A549 (cell line): ENCODE measurements at regions not wholly inside any gene's neighbourhood (a gene's known extent, or its start where the extent isn't known, plus 50 kb on each side); places are given as distances from the start of the nearest gene placed in this dataset.

ENCODE experiments used
- ATAC-seq, 2 experiments: fragments of 200-7000 bp in 1 of 2; fragments of >200 bp in 1 of 2; cut with Nextera tagmentation in 1 of 2; cut with Tn5 transposase in 1 of 2; 3 replicates each; pipeline versions ENCODE4 v1.8.0 to v1.9.1; 2018 to 2020; ENCODE audit warnings: mild to moderate bottlenecking in 1 of 2, moderate library complexity in 1 of 2
- CTCF ChIA-PET: fragments of 300-600 bp; sonication (Branson Sonifier 250); formaldehyde crosslinking; extraction: SDS; loops from one replicate; lab custom pipeline; 2021; ENCODE audit warnings: antibody characterized with exemption, inconsistent platforms; lab: Yijun Ruan, JAX
- POLR2A ChIA-PET: fragments of 350-600 bp; formaldehyde crosslinking; extraction: SDS; loops from one replicate; lab custom pipeline; 2021; ENCODE audit warnings: antibody characterized with exemption, inconsistent platforms; lab: Yijun Ruan, JAX
- DNase-seq, 2 experiments: peaks; one replicate each; pipeline versions ENCODE4 v3.0.0 to v3.0.0-alpha.2; 2011 to 2016; ENCODE audit warnings: low read depth in 1 of 2, low spot score in 1 of 2
- FAIRE-seq: peaks from 2 replicates; lab custom pipeline; 2011; peaks lifted over from hg19 to GRCh38; lab: Jason Lieb, UNC
- H3K27ac ChIP-seq, 2 experiments: fragments of >200 bp; sonication (Bioruptor Twin); formaldehyde crosslinking; 3 replicates each; pipeline ENCODE4 v1.5.1; 2016 to 2017
- H3K4me1 ChIP-seq: fragments of >200 bp; sonication (Bioruptor Twin); formaldehyde crosslinking; 3 replicates; pipeline ENCODE4 v1.6.1; 2016
- H3K4me2 ChIP-seq: fragments of >200 bp; sonication (Bioruptor Twin); formaldehyde crosslinking; 3 replicates; pipeline ENCODE4 v1.6.1; 2016
- H3K4me3 ChIP-seq: fragments of >200 bp; sonication (Bioruptor Twin); formaldehyde crosslinking; 3 replicates; pipeline ENCODE4 v1.5.1; 2016
- H3K9me3 ChIP-seq: fragments of >200 bp; sonication (Bioruptor Twin); formaldehyde crosslinking; 3 replicates; pipeline ENCODE4 v1.6.1; 2016
- CEBPB ChIP-seq, 2 experiments: fragments of >200 bp in 1 of 2; sonication (Bioruptor Twin) in 1 of 2; formaldehyde crosslinking in 1 of 2; IDR thresholded peaks; 2 replicates each; pipeline ENCODE4 v1.6.1; 2012 to 2016
- CHD2 ChIP-seq: fragments of 150-350 bp; IDR thresholded peaks from 2 replicates; pipeline ENCODE4 v1.6.1; 2014; ENCODE audit warnings: low read length; ENCODE audit not compliant: partially characterized antibody
- FOSB ChIP-seq: fragments of 250-450 bp; sonication (Bioruptor Pico); IDR thresholded peaks from 2 replicates; pipeline ENCODE4 v1.5.0; 2020; ENCODE audit warnings: mild to moderate bottlenecking, moderate library complexity
- HEYL ChIP-seq: fragments of 250-450 bp; sonication (Bioruptor Pico); IDR thresholded peaks from 2 replicates; pipeline ENCODE4 v1.8.0; 2021; ENCODE audit warnings: mild to moderate bottlenecking, moderate library complexity
- HOXB5 ChIP-seq: fragments of 250-450 bp; sonication (Bioruptor Pico); IDR thresholded peaks from 2 replicates; pipeline ENCODE4 v1.5.0; 2020; ENCODE audit warnings: mild to moderate bottlenecking, moderate library complexity
- JUNB ChIP-seq: fragments of >200 bp; sonication (Bioruptor Twin); formaldehyde crosslinking; IDR thresholded peaks from 2 replicates; pipeline ENCODE4 v1.6.1; 2016
- KDM5A ChIP-seq: fragments of 200-600 bp; sonication (generic); IDR thresholded peaks from 2 replicates; pipeline ENCODE4 v1.6.1; 2016; ENCODE audit warnings: antibody characterized with exemption, mild to moderate bottlenecking
- MAFK ChIP-seq: fragments of 450-650 bp; IDR thresholded peaks from 2 replicates; pipeline ENCODE4 v1.6.1; 2014; ENCODE audit not compliant: partially characterized antibody
- MAX ChIP-seq: IDR thresholded peaks from 2 replicates; pipeline ENCODE4 v1.6.1; 2012
- NFE2L2 ChIP-seq: fragments of 150-350 bp; conservative IDR thresholded peaks from 2 replicates; pipeline ENCODE4 v1.6.1; 2014; ENCODE audit warnings: low read length
- NPAS2 ChIP-seq: fragments of 250-450 bp; sonication (Bioruptor Pico); IDR thresholded peaks from 2 replicates; pipeline ENCODE4 v1.8.0; 2022; ENCODE audit warnings: mild to moderate bottlenecking, moderate library complexity, borderline replicate concordance
- PHF8 ChIP-seq: fragments of 200-600 bp; sonication (generic); IDR thresholded peaks from 2 replicates; pipeline ENCODE4 v1.6.1; 2016; ENCODE audit warnings: low read depth, mild to moderate bottlenecking, antibody characterized with exemption, moderate library complexity, borderline replicate concordance
- POLR2A ChIP-seq: IDR thresholded peaks from 2 replicates; pipeline ENCODE4 v1.6.1; 2012; ENCODE audit warnings: mild to moderate bottlenecking, low read length
- RNF2 ChIP-seq: fragments of 200-600 bp; sonication (generic); IDR thresholded peaks from 2 replicates; pipeline ENCODE4 v1.6.1; 2016; ENCODE audit warnings: low read depth, mild to moderate bottlenecking, antibody characterized with exemption, moderate library complexity, borderline replicate concordance
- SMC3 ChIP-seq: fragments of >200 bp; sonication (Bioruptor Twin); formaldehyde crosslinking; IDR thresholded peaks from 3 replicates; pipeline ENCODE4 v1.6.1; 2018; ENCODE audit warnings: inconsistent platforms
- SREBF2 ChIP-seq: fragments of 450-650 bp; IDR thresholded peaks from 2 replicates; pipeline ENCODE4 v1.6.1; 2014; ENCODE audit warnings: mild to moderate bottlenecking, moderate library complexity
- ZNF302 ChIP-seq: fragments of 250-450 bp; sonication (Bioruptor Pico); IDR thresholded peaks from 2 replicates; pipeline ENCODE4 v1.9.0; 2021; ENCODE audit warnings: inconsistent platforms, mild to moderate bottlenecking, moderate library complexity
- WGBS: methylation state at CpG from one replicate; pipeline ENCODE4 v1.1.6; 2017; ENCODE audit errors: missing lambda C conversion rate; 5-methylcytosine and 5-hydroxymethylcytosine counted together
- TF ChIP-seq, protein P1 (sequence below): fragments of 200-600 bp; sonication (generic); IDR thresholded peaks from 2 replicates; pipeline ENCODE4 v1.6.1; 2016; ENCODE audit warnings: antibody characterized with exemption, mild to moderate bottlenecking, moderate library complexity
- TF ChIP-seq, protein P2 (sequence below): fragments of 450-650 bp; IDR thresholded peaks from 2 replicates; pipeline ENCODE4 v1.6.1; 2014; ENCODE audit warnings: antibody characterized with exemption
- TF ChIP-seq, protein P3 (sequence below): fragments of >200 bp; sonication (Bioruptor Twin); formaldehyde crosslinking; IDR thresholded peaks from 2 replicates; pipeline ENCODE4 v1.6.1; 2016
- TF ChIP-seq, protein P4 (sequence below): fragments of 150-350 bp; IDR thresholded peaks from 2 replicates; pipeline ENCODE4 v1.6.1; 2014; ENCODE audit warnings: low read depth, mild to moderate bottlenecking, low read length
- TF ChIP-seq, protein P5 (sequence below): fragments of >200 bp; sonication (Bioruptor Twin); formaldehyde crosslinking; IDR thresholded peaks from 3 replicates; pipeline ENCODE4 v1.5.1; 2016

DNA sequence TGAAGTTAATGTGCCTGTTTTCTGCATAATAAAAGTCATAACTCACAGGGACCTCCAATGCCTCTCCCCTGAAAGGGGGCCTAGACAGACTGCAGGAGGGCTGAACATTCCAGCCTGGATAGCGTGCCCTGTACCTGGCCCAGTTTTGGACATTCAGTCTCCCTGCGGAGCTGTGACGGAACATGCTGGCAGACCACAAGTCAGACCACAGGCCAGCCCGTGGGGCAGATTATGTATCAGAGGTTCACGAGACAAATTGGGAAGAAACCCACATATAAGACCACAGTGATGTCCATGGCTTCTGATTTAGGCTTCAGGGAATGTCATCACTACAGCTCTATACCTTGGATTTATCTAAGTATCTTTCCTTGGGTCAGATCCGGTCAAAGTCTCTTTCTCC, 151.5 kb upstream of the POU3F1 start:
- TF ChIP-seq, protein P1, sequence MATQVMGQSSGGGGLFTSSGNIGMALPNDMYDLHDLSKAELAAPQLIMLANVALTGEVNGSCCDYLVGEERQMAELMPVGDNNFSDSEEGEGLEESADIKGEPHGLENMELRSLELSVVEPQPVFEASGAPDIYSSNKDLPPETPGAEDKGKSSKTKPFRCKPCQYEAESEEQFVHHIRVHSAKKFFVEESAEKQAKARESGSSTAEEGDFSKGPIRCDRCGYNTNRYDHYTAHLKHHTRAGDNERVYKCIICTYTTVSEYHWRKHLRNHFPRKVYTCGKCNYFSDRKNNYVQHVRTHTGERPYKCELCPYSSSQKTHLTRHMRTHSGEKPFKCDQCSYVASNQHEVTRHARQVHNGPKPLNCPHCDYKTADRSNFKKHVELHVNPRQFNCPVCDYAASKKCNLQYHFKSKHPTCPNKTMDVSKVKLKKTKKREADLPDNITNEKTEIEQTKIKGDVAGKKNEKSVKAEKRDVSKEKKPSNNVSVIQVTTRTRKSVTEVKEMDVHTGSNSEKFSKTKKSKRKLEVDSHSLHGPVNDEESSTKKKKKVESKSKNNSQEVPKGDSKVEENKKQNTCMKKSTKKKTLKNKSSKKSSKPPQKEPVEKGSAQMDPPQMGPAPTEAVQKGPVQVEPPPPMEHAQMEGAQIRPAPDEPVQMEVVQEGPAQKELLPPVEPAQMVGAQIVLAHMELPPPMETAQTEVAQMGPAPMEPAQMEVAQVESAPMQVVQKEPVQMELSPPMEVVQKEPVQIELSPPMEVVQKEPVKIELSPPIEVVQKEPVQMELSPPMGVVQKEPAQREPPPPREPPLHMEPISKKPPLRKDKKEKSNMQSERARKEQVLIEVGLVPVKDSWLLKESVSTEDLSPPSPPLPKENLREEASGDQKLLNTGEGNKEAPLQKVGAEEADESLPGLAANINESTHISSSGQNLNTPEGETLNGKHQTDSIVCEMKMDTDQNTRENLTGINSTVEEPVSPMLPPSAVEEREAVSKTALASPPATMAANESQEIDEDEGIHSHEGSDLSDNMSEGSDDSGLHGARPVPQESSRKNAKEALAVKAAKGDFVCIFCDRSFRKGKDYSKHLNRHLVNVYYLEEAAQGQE: no peak
- TF ChIP-seq CHD2 (no peak), HEYL (CRISPR knock-in tag) (no peak)
- TF ChIP-seq, protein P2, sequence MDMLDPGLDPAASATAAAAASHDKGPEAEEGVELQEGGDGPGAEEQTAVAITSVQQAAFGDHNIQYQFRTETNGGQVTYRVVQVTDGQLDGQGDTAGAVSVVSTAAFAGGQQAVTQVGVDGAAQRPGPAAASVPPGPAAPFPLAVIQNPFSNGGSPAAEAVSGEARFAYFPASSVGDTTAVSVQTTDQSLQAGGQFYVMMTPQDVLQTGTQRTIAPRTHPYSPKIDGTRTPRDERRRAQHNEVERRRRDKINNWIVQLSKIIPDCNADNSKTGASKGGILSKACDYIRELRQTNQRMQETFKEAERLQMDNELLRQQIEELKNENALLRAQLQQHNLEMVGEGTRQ: no peak
- H3K4me3 ChIP-seq: no peak overlapping the region
- POLR2A ChIA-PET: no interaction called here
- DNase-seq (no peak), FAIRE-seq (no peak), ATAC-seq (no peak)
- no peak overlapping the region for H3K4me2 ChIP-seq
- WGBS: 41% methylated on average over 6 of the region's 6 CpGs
- CTCF ChIA-PET: no interaction called here
- H3K27ac ChIP-seq: no peak overlapping the region
- no peaks in the 10 kb centered on the region for H3K9me3 ChIP-seq
- no peaks in the 10 kb centered on the region for H3K4me1 ChIP-seq

DNA sequence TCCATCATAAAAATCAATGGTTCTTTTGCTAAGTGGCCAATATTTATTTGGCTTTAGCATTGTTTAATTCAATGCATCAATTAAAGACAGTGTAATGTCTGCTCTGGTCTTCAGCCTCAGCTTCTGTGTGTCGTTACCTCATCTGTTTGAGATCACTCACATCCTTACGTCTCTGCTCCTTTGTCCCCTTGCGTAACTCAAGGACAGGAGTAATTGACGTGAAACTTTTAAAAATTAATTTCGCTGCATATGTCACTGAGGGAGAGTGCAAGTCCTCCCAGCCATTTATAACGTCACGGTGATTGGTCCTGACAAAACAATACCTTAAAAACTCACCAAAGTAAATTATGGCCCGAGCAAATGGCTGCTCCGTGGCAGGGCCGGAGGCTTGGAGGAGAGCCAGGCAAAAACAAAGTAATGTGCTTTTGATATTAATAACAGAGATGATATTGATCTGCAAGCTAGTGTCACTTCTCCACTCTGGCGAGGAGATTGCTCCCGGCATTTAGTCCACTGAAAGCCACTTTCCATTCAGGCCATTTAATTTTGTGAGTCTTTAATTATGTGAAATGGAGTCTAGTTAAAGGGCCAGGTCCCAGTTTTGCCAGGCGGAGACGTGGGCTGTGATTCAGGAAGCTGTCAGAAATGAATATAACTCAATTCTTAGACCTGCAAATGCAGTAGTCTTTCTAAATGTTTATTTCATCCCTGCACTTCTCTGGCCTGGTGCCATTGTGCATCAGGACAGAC, 150.9 kb upstream of the POU3F1 start:
- FAIRE-seq: no peak
- no peak for ATAC-seq

More for the DNA sequence above, 150.9 kb upstream of the POU3F1 start:
- no peak overlapping the region for H3K27ac ChIP-seq
- ChIA-PET POLR2A (no interaction called here), CTCF (interaction anchor here (0.6 kb wide), 1 partner anchor 480 kb away, joined by 4 read pairs; no protein-coding TSS in a partner anchor)
- TF ChIP-seq MAX: no peak
- no peak for TF ChIP-seq NFE2L2
- no peak for TF ChIP-seq MAFK
- TF ChIP-seq HOXB5 (CRISPR knock-in tag): no peak
- no peak for TF ChIP-seq RNF2
- no peak for TF ChIP-seq JUNB
- TF ChIP-seq SMC3: no peak
- TF ChIP-seq, protein P3, sequence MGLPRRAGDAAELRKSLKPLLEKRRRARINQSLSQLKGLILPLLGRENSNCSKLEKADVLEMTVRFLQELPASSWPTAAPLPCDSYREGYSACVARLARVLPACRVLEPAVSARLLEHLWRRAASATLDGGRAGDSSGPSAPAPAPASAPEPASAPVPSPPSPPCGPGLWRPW: no peak
- no peak for TF ChIP-seq NPAS2
- TF ChIP-seq, protein P4, sequence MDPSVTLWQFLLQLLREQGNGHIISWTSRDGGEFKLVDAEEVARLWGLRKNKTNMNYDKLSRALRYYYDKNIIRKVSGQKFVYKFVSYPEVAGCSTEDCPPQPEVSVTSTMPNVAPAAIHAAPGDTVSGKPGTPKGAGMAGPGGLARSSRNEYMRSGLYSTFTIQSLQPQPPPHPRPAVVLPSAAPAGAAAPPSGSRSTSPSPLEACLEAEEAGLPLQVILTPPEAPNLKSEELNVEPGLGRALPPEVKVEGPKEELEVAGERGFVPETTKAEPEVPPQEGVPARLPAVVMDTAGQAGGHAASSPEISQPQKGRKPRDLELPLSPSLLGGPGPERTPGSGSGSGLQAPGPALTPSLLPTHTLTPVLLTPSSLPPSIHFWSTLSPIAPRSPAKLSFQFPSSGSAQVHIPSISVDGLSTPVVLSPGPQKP: no peak
- no peak for TF ChIP-seq POLR2A
- no peak for TF ChIP-seq ZNF302 (CRISPR knock-in tag)
- no peak for TF ChIP-seq SREBF2
- TF ChIP-seq, protein P5, sequence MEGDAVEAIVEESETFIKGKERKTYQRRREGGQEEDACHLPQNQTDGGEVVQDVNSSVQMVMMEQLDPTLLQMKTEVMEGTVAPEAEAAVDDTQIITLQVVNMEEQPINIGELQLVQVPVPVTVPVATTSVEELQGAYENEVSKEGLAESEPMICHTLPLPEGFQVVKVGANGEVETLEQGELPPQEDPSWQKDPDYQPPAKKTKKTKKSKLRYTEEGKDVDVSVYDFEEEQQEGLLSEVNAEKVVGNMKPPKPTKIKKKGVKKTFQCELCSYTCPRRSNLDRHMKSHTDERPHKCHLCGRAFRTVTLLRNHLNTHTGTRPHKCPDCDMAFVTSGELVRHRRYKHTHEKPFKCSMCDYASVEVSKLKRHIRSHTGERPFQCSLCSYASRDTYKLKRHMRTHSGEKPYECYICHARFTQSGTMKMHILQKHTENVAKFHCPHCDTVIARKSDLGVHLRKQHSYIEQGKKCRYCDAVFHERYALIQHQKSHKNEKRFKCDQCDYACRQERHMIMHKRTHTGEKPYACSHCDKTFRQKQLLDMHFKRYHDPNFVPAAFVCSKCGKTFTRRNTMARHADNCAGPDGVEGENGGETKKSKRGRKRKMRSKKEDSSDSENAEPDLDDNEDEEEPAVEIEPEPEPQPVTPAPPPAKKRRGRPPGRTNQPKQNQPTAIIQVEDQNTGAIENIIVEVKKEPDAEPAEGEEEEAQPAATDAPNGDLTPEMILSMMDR: no peak
- no peak for TF ChIP-seq FOSB (CRISPR knock-in tag)
- no peak for TF ChIP-seq PHF8
- no peak for TF ChIP-seq KDM5A
- no peak for TF ChIP-seq CEBPB (IDR thresholded peaks at IDR 0.05)
- WGBS: 47% methylated on average over 14 of the region's 14 CpGs
- no peak overlapping the region for H3K4me2 ChIP-seq
- DNase-seq: no peak
- H3K9me3 ChIP-seq: no peaks in the 10 kb centered on the region
- no peak overlapping the region for H3K4me3 ChIP-seq
- H3K4me1 ChIP-seq: no peaks in the 10 kb centered on the region
